NCI-H2107 treated with DMSO at 0.1 percent for 48 hours (cell line): ENCODE measurements at regions not wholly inside any gene's neighbourhood (a gene's known extent, or its start where the extent isn't known, plus 50 kb on each side); places are given as distances from the start of the nearest gene placed in this dataset.
A peak's percentile ranks its signal among the peaks of the same experiment; 100 is the strongest.
"Not testable (repeated sequence)": the region's sequence is repeated elsewhere in the genome, so short reads cannot be mapped to it uniquely, and the experiment has no call there.

ENCODE experiments used
- DNase-seq: peaks from one replicate; lab custom pipeline; 2025; ENCODE audit not compliant: unreplicated experiment; lab: John Stamatoyannopoulos, UW

- DNase-seq, result no peak
Observed at GRCh38 chr3:78077178-78077577, 1037.3 kb downstream of the ROBO2 start.

GRCh38 chr3:78077842-78078241 is 1037.9 kb downstream of the ROBO2 start:
- no peak for DNase-seq

GRCh38 chr3:78079514-78079913 is 1039.6 kb downstream of the ROBO2 start:
- no peak for DNase-seq

GRCh38 chr3:78086150-78086549 is 1046.3 kb downstream of the ROBO2 start:
- no peak for DNase-seq

GRCh38 chr3:78087134-78087533 is 1047.2 kb downstream of the ROBO2 start:
- no peak for DNase-seq

- no peak for DNase-seq
Observed at GRCh38 chr3:78088006-78088405, 1048.1 kb downstream of the ROBO2 start.

GRCh38 chr3:78090382-78090781 is 1050.5 kb downstream of the ROBO2 start:
- DNase-seq, result no peak

- DNase-seq, result no peak
Observed at GRCh38 chr3:78091478-78092119, 1051.7 kb downstream of the ROBO2 start.

- not testable (repeated sequence) for DNase-seq
Observed at GRCh38 chr3:78092574-78092973, 1052.7 kb downstream of the ROBO2 start.

GRCh38 chr3:78096488-78097255 is 1056.8 kb downstream of the ROBO2 start:
- no peak for DNase-seq

GRCh38 chr3:78098367-78098766 is 1058.5 kb downstream of the ROBO2 start:
- no peak for DNase-seq

GRCh38 chr3:78101384-78101783 is 1061.5 kb downstream of the ROBO2 start:
- DNase-seq, result no peak

GRCh38 chr3:78108269-78108961 is 1068.5 kb downstream of the ROBO2 start:
- DNase-seq, result not testable (repeated sequence)

- no peak for DNase-seq
Observed at GRCh38 chr3:78112291-78113010, 1072.6 kb downstream of the ROBO2 start.

- DNase-seq, result no peak
Observed at GRCh38 chr3:78115983-78116382, 1076.1 kb downstream of the ROBO2 start.

- DNase-seq, result peak; percentile 26
Observed at GRCh38 chr3:78116874-78117273, 1077.0 kb downstream of the ROBO2 start.

GRCh38 chr3:78123058-78123457 is 1083.2 kb downstream of the ROBO2 start:
- no peak for DNase-seq

- DNase-seq, result no peak
Observed at GRCh38 chr3:78129707-78130106, 1089.8 kb downstream of the ROBO2 start.

GRCh38 chr3:78130741-78131290 is 1090.9 kb downstream of the ROBO2 start:
- DNase-seq, result no peak

GRCh38 chr3:78134496-78134895 is 1094.6 kb downstream of the ROBO2 start:
- no peak for DNase-seq

GRCh38 chr3:78139166-78139565 is 1099.3 kb downstream of the ROBO2 start:
- no peak for DNase-seq
